GM13976 (cell line): ENCODE measurements at regions not wholly inside any gene's neighbourhood (a gene's known extent, or its start where the extent isn't known, plus 50 kb on each side); places are given as distances from the start of the nearest gene placed in this dataset.
"Not testable (repeated sequence)": the region's sequence is repeated elsewhere in the genome, so short reads cannot be mapped to it uniquely, and the experiment has no call there.

Experiments used
- DNase-seq: peaks from one replicate; pipeline ENCODE4 v3.0.0; 2012; ENCODE audit warnings: low spot score
- CTCF ChIP-seq: IDR thresholded peaks from 2 replicates; pipeline ENCODE4 v1.5.1; 2012; ENCODE audit warnings: borderline replicate concordance, mild to moderate bottlenecking; ENCODE audit not compliant: insufficient read depth; ENCODE audit errors: extremely low read depth, missing control alignments, control extremely low read depth
- in situ Hi-C: fragments of 300-500 bp; cut with MboI; formaldehyde crosslinking; loops from one replicate; pipeline ENCODE4 v1.12.0; 2022; ENCODE audit warnings: low sequenced_read_pairs, mixed read lengths, inconsistent platforms; ENCODE audit not compliant: unreplicated experiment

GRCh38 chr12:124218243-124218560 lies 76.7 kb upstream of the RFLNA start:
- TF ChIP-seq CTCF, result no peak
- in situ Hi-C loops, result no loop called here
- DNase-seq, result no peak

GRCh38 chr12:124218650-124219049 lies 76.2 kb upstream of the RFLNA start:
- in situ Hi-C loops, DNase-seq: not testable (repeated sequence)

- in situ Hi-C loops, result no loop called here
- TF ChIP-seq CTCF, result no peak
- no peak for DNase-seq
Measured at GRCh38 chr12:124222368-124223245, 72.3 kb upstream of the RFLNA start.

GRCh38 chr12:124223733-124224138 lies 71.2 kb upstream of the RFLNA start:
- DNase-seq, in situ Hi-C loops: not testable (repeated sequence)

- no peak for TF ChIP-seq CTCF
- in situ Hi-C loops, result no loop called here
- DNase-seq, result no peak
Measured at GRCh38 chr12:124224535-124225110, 70.3 kb upstream of the RFLNA start.

- TF ChIP-seq CTCF, result no peak
- no peak for DNase-seq
- in situ Hi-C loops, result no loop called here
Measured at GRCh38 chr12:124225730-124226129, 69.2 kb upstream of the RFLNA start.

- in situ Hi-C loops, result no loop called here
Measured at GRCh38 chr12:124227951-124228711, 66.8 kb upstream of the RFLNA start.

More at GRCh38 chr12:124227951-124228711, 66.8 kb upstream of the RFLNA start:
- no peak for TF ChIP-seq CTCF
- DNase-seq, result no peak
